Fibroblast of mammary gland (primary cell): ENCODE measurements at regions not wholly inside any gene's neighbourhood (a gene's known extent, or its start where the extent isn't known, plus 50 kb on each side); places are given as distances from the start of the nearest gene placed in this dataset.
A peak's percentile ranks its signal among the peaks of the same experiment; 100 is the strongest.

Source experiments
- DNase-seq: peaks from one replicate; pipeline ENCODE4 v3.0.0-alpha.2; 2010; ENCODE audit warnings: low read depth
- H3K4me3 ChIP-seq: 2 replicates; pipeline ENCODE4 v1.5.1; 2011; ENCODE audit warnings: low read depth, mild to moderate bottlenecking, low read length, moderate library complexity; ENCODE audit not compliant: control insufficient read depth
- TF ChIP-seq, protein P1 (sequence below): conservative IDR thresholded peaks from 2 replicates; pipeline ENCODE4 v1.5.1; 2011; ENCODE audit warnings: low read depth, low read length, inconsistent platforms; ENCODE audit not compliant: control insufficient read depth, insufficient read depth

DNA sequence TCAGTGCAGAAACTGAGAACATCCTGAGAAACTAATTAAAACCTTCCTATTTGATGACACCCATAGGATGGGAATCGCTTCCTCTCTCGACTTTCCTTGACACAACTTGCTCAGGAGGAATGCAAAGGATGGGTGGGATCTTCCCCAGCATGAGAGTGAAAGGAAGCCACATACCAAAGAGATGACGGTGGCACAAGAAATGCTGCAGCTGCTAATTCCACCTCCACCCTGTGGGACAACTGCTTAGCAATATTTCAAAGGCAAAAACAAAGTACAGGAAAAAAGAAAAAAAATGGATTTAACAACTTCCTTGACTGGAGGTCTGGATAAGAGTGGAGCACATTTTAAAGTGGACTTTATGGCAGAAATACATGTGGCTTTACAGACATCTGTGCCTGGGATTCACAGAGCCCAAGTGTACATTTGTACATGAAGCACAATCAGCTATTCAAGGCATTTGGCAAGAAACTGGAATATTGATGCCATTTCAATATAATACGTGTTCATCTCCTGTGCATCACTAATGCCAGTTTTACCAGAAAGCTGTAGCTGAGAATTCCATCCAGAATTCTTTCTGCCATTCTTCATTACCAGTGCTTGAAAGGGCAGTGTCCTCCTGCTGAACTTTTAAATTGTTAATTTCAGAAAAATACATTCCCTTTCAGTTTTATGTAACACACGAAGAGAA lies 359.2 kb upstream of the ACTBL2 start:
- no peak overlapping the region for H3K4me3 ChIP-seq
- peak; percentile 82 for DNase-seq
- TF ChIP-seq, protein P1, sequence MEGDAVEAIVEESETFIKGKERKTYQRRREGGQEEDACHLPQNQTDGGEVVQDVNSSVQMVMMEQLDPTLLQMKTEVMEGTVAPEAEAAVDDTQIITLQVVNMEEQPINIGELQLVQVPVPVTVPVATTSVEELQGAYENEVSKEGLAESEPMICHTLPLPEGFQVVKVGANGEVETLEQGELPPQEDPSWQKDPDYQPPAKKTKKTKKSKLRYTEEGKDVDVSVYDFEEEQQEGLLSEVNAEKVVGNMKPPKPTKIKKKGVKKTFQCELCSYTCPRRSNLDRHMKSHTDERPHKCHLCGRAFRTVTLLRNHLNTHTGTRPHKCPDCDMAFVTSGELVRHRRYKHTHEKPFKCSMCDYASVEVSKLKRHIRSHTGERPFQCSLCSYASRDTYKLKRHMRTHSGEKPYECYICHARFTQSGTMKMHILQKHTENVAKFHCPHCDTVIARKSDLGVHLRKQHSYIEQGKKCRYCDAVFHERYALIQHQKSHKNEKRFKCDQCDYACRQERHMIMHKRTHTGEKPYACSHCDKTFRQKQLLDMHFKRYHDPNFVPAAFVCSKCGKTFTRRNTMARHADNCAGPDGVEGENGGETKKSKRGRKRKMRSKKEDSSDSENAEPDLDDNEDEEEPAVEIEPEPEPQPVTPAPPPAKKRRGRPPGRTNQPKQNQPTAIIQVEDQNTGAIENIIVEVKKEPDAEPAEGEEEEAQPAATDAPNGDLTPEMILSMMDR: no peak

DNA sequence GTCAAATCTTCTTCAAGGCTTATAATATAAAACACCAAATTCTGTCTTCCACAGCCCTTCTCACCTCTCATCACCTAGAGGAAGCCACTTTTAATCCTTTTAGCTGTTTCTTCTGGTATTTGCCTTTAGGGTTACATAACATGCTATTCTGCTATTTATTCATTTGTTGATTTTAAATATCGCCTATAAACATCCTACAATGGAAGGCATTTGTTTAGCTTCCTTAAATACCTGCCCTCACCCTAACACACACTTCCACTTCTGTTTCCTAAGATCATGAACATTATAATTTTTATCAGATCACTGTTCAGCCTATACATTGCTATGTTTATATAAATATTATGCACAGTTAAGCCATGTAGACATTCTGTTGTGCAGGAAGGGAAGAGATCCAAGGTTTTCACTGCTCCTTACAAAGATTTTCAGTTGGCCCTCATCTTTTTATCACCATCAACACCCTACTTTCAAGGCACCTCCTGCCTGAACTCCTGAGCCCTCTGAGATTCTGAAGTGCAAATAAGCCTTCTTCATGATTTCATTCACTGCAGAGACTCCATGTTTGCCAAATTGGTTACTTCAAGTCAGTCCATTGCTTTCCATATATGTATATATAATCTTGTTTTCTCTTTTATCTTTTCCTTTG lies 356.9 kb upstream of the ACTBL2 start:
- TF ChIP-seq, protein P1: no peak
- no peak overlapping the region for H3K4me3 ChIP-seq
- DNase-seq: no peak

DNA sequence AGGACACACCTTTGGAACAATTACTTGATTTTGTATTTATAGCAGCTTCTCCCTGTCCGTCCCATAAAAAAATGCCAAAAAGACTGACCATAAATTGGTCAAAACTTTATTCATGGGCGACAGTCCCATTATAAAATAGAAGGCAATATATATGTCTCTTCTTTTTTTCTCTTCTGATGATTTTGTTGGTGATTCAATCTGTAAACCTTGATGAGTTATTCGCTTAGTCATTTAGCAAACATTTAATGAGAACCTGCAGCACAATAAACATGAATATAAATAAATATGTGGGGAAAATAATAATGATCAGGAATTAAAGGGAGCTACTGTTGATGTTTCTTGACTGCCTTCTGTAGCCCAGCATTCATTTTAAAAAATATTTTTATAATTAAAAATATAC lies 356.4 kb upstream of the ACTBL2 start:
- TF ChIP-seq, protein P1: no peak
- DNase-seq: no peak
- H3K4me3 ChIP-seq: no peak overlapping the region

DNA sequence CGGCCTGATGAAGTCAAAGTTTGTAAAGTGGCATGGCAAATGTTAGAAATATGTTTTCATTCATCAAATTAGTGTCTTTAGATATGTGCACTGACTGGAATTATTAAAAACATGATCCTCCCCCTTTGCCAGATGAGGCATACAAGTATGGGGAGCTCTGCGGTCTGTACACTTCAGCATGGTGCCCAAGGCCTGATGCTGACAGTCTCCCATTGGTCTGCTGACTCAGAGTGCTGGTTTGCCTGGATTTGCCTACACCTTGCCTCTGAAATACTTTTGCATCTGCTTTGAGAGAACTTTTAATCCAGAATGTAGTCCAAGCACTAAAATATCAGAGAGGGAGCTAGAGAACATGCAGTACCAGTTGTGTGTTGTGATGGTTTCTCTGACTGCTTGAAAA lies 354.3 kb upstream of the ACTBL2 start:
- no peak overlapping the region for H3K4me3 ChIP-seq
- TF ChIP-seq, protein P1: no peak
- no peak for DNase-seq

DNA sequence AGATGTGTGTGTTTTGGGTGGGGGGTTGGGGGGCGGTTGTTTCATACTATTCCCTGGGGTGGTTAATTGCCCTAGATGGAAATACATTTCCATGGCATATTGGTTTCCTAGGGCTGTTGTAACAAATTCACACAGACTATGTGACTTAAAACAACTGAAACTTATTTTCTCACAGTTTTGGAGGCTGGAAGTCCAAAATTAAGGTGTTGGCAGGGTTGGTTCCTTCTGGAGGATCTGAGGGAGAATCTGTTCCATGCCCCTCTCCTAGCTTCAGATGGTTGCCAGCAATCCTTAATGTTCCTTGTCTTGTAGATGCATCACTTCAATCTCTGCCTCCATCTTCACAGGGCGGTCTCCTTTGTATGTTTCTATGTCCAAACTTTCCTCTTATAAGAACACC lies 353.7 kb upstream of the ACTBL2 start:
- H3K4me3 ChIP-seq: no peak overlapping the region
- TF ChIP-seq, protein P1: no peak
- DNase-seq: no peak

DNA sequence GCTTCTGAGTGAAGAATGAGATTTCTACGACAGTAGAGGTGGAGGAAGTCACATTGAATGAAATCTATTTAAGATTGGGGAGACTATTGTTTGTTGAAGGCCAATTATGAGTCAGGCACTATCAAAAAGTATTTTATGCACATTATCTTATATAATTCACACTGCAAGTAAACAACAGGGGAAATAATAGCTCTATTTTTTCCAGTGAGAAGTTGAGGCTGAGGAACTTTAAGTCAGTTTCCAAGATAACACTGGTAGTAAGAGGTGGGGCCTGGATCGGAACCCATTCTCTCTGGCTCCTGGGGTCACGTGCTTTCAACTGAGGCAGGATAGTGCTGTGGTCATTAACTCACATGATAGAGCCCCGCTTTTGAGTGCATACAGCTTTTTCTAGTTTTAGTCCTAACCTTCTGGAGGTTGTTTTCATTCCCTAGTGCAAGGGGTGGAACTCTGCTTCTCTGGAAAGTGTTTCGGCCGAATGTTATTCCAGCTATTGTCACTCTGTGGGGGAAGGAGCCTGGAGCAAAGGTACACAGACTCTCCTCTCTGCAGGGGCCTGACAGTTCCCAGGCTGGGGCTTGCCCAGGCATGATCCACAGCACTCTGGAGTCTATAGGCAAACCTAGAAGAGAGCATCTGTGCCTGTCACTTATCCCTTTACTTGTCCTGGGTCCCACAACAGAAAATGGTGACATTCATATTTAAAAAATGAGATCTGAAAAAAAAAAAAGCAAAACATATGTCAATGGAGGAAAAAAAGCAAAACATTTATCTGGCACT lies 352.4 kb upstream of the ACTBL2 start:
- peak; percentile 33 for DNase-seq
- TF ChIP-seq, protein P1: no peak
- no peak overlapping the region for H3K4me3 ChIP-seq
